ENCODE measurements at regions not wholly inside any gene's neighbourhood (a gene's known extent, or its start where the extent isn't known, plus 50 kb on each side); places are given as distances from the start of the nearest gene placed in this dataset.

DNA sequence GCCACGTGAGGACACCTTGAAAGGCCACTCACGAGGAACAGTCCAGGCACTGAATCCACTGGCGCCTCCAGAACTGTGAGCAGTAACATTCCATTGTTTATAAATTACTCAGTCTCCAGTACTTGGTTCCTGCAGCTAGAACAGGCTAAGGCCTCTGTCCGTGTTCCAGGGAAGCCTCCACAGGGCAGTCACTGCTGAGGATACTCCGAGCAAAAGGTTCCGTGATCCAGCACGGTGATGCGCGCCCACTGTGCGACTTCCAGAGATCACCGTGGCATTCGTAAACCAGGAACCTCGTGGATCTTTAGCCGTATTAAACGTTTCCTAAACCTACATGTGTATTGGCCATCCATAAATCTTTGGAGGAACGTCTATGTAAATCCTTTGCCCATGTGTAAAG is 51.5 kb upstream of the SALL3 start:
- no peak for DNase-seq

DNA sequence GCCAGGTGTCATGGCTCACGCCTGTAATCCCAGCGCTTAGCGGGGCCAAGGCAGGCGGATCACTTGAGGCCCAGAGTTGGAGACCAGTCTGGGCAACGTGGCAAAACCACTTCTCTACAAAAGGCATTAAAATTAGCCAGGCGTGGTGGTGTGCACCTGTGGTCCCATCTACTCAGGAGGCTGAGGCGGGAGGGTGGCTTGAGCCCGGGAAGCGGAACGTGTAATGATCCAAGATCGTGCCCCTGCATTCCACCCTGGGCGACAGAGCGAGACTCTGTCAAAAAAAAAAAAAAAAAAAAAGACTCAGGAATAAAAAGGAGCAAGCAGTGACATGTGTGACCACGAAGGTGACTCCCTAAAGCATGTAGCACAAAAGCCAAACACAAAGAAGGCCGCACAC is 50.1 kb upstream of the SALL3 start:
- no peak for DNase-seq

Measured in NCI-H510A (cell line).